ENCODE measurements at regions not wholly inside any gene's neighbourhood (a gene's known extent, or its start where the extent isn't known, plus 50 kb on each side); places are given as distances from the start of the nearest gene placed in this dataset.

DNA sequence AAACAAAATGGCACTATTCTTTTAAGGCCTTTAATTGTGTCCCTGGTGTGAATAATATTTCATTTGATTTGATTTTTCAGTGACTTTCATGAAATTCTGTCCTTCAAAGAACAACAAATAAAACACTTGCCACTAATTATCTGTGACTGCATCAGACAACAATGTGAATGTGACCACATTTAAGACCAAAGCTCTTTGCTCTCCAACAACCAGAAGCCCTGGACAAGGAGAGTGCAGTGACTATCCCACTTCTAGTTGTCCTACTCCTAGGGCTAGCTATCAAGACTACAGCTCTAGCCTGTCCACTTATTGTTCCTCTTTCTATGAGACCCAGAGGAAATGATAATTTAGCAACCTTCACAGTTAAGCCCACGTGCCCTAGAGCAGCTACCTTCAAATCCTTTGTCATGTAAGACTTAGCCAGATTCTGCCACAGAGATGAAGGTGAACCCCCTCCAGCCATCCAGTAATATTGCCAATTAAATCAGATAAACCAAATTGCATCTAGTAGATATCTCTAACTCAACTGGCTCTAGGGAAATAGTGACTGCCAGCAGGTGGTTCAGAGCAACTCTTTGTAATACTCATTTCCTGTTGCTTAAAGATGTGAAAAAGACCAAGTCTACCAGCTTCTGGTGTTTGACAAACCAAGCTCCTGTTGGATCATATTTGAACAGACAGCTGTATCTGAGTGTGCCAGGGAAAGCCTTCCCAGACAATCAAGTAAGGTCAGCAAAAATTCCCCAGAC lies 142.6 kb upstream of the BLID start:
- TF ChIP-seq GATA2 (IDR thresholded peaks at IDR 0.05; ENCODE audit: low read depth, low read length): no peak
- TF ChIP-seq GATA3 (IDR thresholded peaks at IDR 0.05; ENCODE audit: low read depth, low read length): no peak

Data from SH-SY5Y (cell line).